ENCODE measurements at regions not wholly inside any gene's neighbourhood (a gene's known extent, or its start where the extent isn't known, plus 50 kb on each side); places are given as distances from the start of the nearest gene placed in this dataset.

- no peak for DNase-seq
Measured at GRCh38 chr1:199357599-199357998, 669.9 kb upstream of the NR5A2 start.

GRCh38 chr1:199362996-199363395 lies 664.5 kb upstream of the NR5A2 start:
- DNase-seq, result no peak

GRCh38 chr1:199373139-199373538 lies 654.4 kb upstream of the NR5A2 start:
- no peak for DNase-seq

- no peak for DNase-seq
Measured at GRCh38 chr1:199377211-199377610, 650.3 kb upstream of the NR5A2 start.

- no peak for DNase-seq
Measured at GRCh38 chr1:199383793-199384192, 643.7 kb upstream of the NR5A2 start.

DNA sequence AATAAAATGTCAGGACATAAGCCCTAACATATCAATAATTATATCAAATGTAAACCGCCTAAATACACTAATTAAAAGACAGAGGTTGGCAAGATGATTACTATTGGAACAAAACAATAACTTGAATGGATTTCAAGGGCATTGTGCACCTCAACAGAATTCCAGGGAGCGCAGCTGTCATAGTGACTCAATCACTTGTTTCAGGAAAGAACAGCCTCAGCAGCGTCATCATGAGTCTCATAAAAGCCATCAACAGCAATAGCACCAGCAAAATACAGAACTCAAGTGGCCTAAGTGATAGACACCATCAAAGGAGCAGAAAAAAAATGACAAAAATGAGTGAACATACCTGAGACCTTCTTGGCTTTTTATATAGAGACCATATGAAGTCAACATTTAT lies 632.7 kb upstream of the NR5A2 start:
- no peak for DNase-seq

DNA sequence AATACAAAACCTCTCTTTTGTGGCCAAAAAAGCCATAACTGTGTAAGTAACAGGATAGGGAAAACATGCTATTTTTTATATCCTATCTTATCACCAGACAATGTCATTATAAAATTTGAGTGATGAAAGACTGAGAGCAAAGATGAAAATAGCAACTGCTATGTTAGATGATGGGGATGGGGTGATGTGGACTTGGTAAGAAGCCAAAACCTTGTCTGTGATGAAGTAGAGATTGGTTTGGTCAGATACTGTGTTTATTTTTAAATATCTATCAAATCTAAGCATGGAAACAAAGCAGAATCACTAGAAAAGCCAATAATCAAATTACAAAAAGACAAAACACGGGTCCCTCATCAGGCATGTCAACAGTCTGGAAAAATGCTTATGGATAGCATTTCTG lies 631.1 kb upstream of the NR5A2 start:
- DNase-seq, result no peak

GRCh38 chr1:199399996-199400724 lies 627.4 kb upstream of the NR5A2 start:
- no peak for DNase-seq

GRCh38 chr1:199403531-199404116 lies 623.9 kb upstream of the NR5A2 start:
- no peak for DNase-seq

DNA sequence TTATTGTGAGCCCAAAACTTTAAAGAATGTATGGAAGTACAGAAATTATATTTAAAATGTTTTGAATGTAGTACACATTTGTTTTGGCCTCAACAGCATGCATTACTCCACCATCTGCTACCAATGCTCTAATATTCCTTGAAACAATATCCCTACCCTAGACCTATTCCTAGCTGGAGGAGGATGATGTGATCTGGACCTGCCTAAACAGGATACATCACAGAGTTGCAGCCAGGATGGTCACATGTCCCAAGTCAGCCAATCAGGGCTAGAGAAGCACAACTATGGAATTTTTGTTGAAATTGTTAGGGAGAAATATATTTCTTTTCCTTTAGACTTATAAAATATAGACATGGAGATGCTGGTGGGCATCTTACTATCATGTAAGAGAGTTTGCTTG lies 623.3 kb upstream of the NR5A2 start:
- DNase-seq, result no peak

- no peak for DNase-seq
Measured at GRCh38 chr1:199404976-199405375, 622.5 kb upstream of the NR5A2 start.

DNA sequence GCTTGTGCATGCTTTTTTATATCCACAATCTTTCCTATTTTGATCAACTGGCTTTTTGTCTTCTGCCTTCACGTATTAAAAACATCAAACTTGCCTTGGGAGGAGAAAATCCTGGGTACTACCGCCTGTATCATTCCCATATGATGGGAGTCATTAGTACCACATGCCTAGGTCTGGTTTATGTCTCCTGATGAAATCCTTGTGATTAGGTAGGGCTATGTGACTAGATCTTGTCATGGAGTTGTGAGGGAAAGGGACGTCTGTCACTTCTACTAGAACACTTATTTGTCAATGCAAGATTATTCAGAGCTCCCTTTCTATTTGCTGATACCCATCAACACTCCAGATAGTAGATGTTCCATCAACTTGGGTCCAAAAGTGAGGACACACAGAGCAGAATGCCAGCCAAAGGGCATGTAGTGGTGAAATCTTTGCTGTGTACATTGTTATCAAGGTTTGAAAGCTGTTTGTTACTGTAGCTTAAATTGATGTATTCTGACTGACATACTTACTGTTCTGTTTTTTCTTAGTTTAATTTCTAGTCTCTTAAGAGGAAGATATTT lies 621.8 kb upstream of the NR5A2 start:
- no peak for DNase-seq

- DNase-seq, result no peak
Measured at GRCh38 chr1:199410462-199410861, 617.0 kb upstream of the NR5A2 start.

DNA sequence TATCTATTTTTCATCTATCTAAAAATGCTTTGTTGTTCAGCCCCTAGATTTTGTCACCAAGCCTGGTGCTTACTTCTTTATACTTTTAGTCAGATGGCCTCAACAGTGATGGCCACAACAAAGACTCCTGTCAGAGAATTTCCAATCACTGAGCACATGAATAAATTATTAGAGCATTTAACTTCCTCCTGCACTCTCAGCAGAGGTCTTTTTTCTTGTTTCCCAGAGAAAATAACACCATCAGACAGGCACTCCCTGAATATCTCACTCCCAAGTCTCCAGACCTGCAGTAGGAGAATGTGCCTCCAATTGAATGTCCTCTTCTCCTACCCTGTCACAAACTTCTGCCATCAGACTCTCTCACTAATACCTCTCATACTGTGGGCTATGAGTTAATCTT lies 616.0 kb upstream of the NR5A2 start:
- DNase-seq, result no peak

GRCh38 chr1:199422206-199422605 lies 605.3 kb upstream of the NR5A2 start:
- DNase-seq, result no peak

GRCh38 chr1:199447906-199448305 lies 579.6 kb upstream of the NR5A2 start:
- DNase-seq, result no peak

- DNase-seq, result no peak
Measured at GRCh38 chr1:199448646-199449045, 578.9 kb upstream of the NR5A2 start.

DNA sequence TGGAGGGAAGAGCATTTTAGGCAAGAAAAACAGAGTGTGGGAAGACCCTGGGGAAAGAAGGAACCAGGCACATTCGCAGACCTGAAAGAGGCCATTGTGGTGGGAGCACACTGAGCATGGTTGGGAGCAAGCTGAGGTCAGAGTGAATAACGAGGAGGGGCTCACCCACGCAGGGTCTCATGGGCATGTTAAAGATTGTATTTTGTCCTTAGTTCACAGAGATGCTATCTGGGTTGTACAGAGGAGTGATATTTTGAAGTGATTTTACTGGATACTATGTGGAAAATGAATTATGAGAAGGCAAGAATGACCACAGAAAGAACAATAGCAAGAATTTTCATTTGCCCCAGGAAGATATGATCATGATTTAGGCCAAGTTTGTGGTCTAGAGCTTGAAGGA lies 578.3 kb upstream of the NR5A2 start:
- no peak for DNase-seq

GRCh38 chr1:199449681-199450080 lies 577.8 kb upstream of the NR5A2 start:
- no peak for DNase-seq

GRCh38 chr1:199452627-199453026 lies 574.9 kb upstream of the NR5A2 start:
- DNase-seq, result no peak

- DNase-seq, result no peak
Measured at GRCh38 chr1:199453723-199454122, 573.8 kb upstream of the NR5A2 start.

DNA sequence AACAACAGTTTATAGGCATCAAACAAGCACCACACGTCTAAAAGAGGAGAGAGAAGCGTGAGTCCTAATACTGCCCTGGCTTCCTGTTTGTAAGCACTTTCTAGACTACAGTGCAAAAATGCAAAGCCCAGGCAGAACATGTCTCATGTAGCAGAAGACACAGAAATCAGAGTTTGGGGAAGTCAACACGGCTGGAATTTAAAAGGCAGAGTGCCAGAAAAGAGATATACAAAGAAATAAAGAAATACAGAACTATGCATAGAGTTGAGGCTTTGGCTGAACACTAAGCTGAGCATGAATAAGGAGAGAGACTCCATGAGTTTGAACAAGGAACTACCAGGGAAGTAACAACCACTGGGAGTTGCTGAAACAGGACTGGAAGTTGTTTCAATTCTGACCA lies 566.6 kb upstream of the NR5A2 start:
- DNase-seq, result no peak

DNA sequence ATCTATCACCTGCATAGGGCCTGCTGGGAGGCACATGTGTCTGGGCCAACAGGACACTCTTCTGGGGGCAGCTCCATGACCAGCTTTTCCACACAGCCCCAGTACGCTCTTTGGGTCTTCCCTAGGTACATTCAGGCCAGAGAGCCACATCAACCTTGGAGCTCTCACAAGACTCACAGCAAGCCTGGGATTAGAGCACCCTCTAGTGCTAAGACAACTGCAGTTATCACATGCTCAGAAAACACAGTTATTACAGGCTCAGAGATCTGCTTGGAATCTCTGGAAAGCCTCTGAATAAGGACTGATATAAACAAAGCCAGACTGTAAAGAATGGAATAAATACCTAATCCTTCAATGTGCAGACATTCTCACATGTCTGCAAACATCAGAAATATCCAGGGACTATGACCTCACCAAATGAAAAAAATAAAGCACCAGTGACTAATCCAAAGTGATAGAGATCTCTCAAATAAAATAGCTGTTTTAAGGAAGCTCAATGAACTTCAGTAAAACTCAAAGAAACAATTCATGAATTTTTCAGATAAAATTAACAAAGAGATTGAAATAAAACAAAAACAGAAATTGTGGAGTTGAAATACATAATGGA lies 563.9 kb upstream of the NR5A2 start:
- no peak for DNase-seq

DNA sequence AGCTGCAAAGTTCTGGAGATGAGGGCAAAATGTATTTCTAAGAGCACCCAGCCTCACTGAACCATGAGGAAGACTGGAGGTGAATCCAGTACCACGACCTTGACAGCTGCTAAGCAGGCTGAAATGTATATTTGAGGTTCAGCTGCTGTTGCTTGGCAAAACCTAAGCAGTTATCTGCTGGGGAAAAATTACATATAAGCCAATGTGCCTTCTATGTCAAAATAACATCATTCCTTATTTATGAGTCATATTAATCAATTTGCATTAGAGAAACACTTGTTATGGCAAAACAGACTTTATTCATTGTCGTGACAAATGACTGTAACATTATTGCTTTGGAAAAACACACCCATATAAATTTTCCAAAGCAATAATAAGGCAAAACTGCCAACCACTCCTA lies 560.5 kb upstream of the NR5A2 start:
- no peak for DNase-seq

Measured in activated T-cell treated with anti-CD3 and anti-CD28 coated beads, Interleukin-2, amount 50 U/mL, for 1 hour (primary cell).